ENCODE measurements at regions not wholly inside any gene's neighbourhood (a gene's known extent, or its start where the extent isn't known, plus 50 kb on each side); places are given as distances from the start of the nearest gene placed in this dataset.

GRCh38 chr21:31491617-31492016 is 147.6 kb upstream of the TIAM1 start:
- no peak for DNase-seq
- Histone ChIP-seq H3K27me3 (no peaks in the 10 kb centered on the region), H3K4me3 (no peak overlapping the region), H3K27ac (no peak overlapping the region), H3K36me3 (no peaks in the 10 kb centered on the region), H3K9me3 (no peaks in the 10 kb centered on the region), H3K4me1 (no peaks in the 10 kb centered on the region)
- in situ Hi-C loops (cut with MboI; ENCODE audit: low sequenced_read_pairs in 4 of 4) = no loop called here
- TF ChIP-seq POLR2A (IDR thresholded peaks at IDR 0.05) (no peak), CTCF (IDR thresholded peaks at IDR 0.05 in 4 of 5, conservative IDR thresholded peaks at IDR 0.05 in 1 of 5) (no peak)
- intact Hi-C loops (cut with DNase I; ENCODE audit: low total_unique reads) = no loop called here
- no peak for ATAC-seq

GRCh38 chr21:31490443-31490842 is 146.4 kb upstream of the TIAM1 start:
- no peaks in the 10 kb centered on the region for H3K9me3 ChIP-seq
- H3K4me3 ChIP-seq = no peak overlapping the region
- intact Hi-C loops (cut with DNase I; ENCODE audit: low total_unique reads) (no loop called here), in situ Hi-C loops (cut with MboI; ENCODE audit: low sequenced_read_pairs in 4 of 4) (no loop called here)
- no peak for TF ChIP-seq CTCF (IDR thresholded peaks at IDR 0.05 in 4 of 5, conservative IDR thresholded peaks at IDR 0.05 in 1 of 5)
- TF ChIP-seq POLR2A (IDR thresholded peaks at IDR 0.05) = no peak
- no peaks in the 10 kb centered on the region for H3K4me1 ChIP-seq
- ATAC-seq (no peak), DNase-seq (no peak)
- no peaks in the 10 kb centered on the region for H3K36me3 ChIP-seq
- no peak overlapping the region for H3K27ac ChIP-seq
- H3K27me3 ChIP-seq = no peaks in the 10 kb centered on the region

- DNase-seq (no peak), ATAC-seq (no peak)
- Histone ChIP-seq H3K27me3 (no peaks in the 10 kb centered on the region), H3K27ac (no peak overlapping the region), H3K4me1 (no peaks in the 10 kb centered on the region), H3K4me3 (no peak overlapping the region), H3K9me3 (no peaks in the 10 kb centered on the region), H3K36me3 (no peaks in the 10 kb centered on the region)
- TF ChIP-seq POLR2A (IDR thresholded peaks at IDR 0.05) (no peak), CTCF (IDR thresholded peaks at IDR 0.05 in 4 of 5, conservative IDR thresholded peaks at IDR 0.05 in 1 of 5) (no peak)
- in situ Hi-C loops (cut with MboI; ENCODE audit: low sequenced_read_pairs in 4 of 4) = no loop called here
- intact Hi-C loops (cut with DNase I; ENCODE audit: low total_unique reads) = no loop called here
Measured at GRCh38 chr21:31489726-31490125, 145.7 kb upstream of the TIAM1 start.

GRCh38 chr21:31489014-31489413 is 145.0 kb upstream of the TIAM1 start:
- in situ Hi-C loops (cut with MboI; ENCODE audit: low sequenced_read_pairs in 4 of 4) (no loop called here), intact Hi-C loops (cut with DNase I; ENCODE audit: low total_unique reads) (no loop called here)
- DNase-seq (no peak), ATAC-seq (no peak)
- Histone ChIP-seq H3K27me3 (no peaks in the 10 kb centered on the region), H3K9me3 (no peaks in the 10 kb centered on the region), H3K36me3 (no peaks in the 10 kb centered on the region), H3K27ac (no peak overlapping the region), H3K4me3 (no peak overlapping the region), H3K4me1 (no peaks in the 10 kb centered on the region)
- TF ChIP-seq POLR2A (IDR thresholded peaks at IDR 0.05) = no peak
- TF ChIP-seq CTCF (IDR thresholded peaks at IDR 0.05 in 4 of 5, conservative IDR thresholded peaks at IDR 0.05 in 1 of 5) = no peak

- no peaks in the 10 kb centered on the region for H3K27me3 ChIP-seq
- H3K4me1 ChIP-seq = no peaks in the 10 kb centered on the region
- H3K27ac ChIP-seq = no peak overlapping the region
- in situ Hi-C loops (cut with MboI; ENCODE audit: low sequenced_read_pairs in 4 of 4) (no loop called here), intact Hi-C loops (cut with DNase I; ENCODE audit: low total_unique reads) (no loop called here)
- ATAC-seq (no peak), DNase-seq (no peak)
- H3K36me3 ChIP-seq = no peaks in the 10 kb centered on the region
- TF ChIP-seq POLR2A (IDR thresholded peaks at IDR 0.05) (no peak), CTCF (IDR thresholded peaks at IDR 0.05 in 4 of 5, conservative IDR thresholded peaks at IDR 0.05 in 1 of 5) (no peak)
- no peaks in the 10 kb centered on the region for H3K9me3 ChIP-seq
- H3K4me3 ChIP-seq = no peak overlapping the region
Measured at GRCh38 chr21:31484219-31484618, 140.2 kb upstream of the TIAM1 start.
